ENCODE measurements at regions not wholly inside any gene's neighbourhood (a gene's known extent, or its start where the extent isn't known, plus 50 kb on each side); places are given as distances from the start of the nearest gene placed in this dataset.

DNA sequence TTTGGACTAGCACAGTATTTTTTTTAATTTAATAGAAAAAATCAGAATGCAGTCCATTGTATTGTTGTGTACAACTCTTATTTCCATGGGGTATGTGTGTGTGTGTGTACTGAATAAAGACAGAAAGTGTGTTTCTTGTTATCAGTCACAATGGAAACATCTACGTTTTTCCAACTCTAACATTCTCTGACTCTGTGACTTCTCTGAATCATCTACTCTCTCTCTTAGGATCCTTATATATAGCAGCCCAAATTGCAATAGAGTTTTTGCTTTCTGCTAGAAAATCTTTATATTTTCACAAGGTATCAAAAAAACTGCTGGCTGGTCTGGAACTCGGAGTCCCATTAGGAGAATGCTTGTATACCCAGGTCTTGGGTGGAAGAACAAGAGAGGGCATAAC lies 138.9 kb upstream of the ARID2 start:
- no peak for DNase-seq

DNA sequence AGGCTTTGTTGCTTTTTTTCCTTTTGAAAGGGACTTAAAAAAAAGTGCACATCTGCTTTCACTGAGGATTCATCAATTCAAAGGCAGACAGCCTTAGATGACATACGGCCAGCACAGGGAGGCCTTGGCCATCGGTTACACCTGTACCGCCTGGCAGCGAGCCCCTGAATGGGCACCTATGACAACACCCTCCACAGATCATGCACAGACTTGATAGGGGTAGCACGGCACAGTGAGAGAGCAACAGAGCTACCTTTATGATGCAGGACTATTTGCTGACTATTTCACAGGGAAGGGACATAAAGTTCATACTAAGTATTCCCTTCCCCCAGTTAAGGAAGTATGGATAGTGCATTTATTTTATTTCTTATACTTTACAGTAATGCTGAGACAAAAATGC lies 137.9 kb upstream of the ARID2 start:
- DNase-seq: no peak

DNA sequence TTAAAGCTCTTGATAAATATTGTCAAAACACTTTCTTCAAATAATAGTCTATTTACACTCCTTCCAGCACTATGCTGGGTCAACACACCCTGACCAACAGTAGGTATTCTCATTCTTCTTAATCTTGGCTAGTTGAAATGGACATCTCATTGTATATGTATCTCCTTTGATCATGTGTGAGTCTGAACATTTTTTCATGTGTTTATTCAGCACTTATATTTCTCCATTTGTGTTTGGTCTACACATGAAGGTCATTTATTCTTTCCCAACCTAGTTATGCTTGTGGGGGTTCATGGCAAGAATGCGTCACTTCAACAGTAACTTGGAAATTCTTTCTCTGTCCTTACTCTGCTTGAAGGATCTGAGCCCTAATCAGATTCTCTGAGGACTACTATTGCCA lies 133.1 kb upstream of the ARID2 start:
- no peak for DNase-seq

DNA sequence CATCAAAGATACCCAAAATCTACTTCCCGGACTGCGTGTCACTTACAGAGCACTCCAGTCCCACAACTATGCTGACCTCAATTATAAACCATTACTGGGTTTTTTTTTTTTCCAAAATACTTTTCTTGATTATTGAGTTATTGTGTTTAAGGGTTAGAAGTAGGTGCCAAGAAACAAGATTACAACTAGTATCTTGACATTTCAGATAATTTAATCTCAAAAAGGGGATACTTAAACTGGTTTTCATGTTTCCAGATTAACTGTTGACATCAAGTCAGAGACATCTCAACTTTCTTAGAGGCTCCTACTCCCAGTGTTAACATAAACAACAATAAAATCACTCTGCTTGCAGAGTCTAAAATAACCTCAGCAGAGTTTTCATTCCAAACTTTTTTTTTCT lies 131.2 kb upstream of the ARID2 start:
- DNase-seq: no peak

DNA sequence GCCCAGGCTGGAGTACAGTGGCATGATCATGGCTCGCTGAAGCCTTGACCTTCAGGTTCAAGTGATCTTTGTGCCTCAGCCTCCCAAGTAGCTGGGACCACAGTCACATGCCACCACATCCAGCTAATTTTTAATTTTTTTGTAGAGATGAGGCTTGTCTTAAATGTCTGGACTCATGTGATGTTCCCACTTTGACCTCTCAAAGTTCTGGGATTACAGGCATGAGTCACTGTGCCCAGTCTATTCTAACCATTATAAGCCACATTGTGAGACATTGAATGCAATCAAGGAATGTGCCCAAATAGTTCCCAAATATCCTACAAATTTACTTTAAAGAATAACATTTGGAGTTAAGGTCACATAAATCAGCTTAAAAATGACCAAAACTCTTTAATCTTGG lies 130.7 kb upstream of the ARID2 start:
- no peak for DNase-seq

DNA sequence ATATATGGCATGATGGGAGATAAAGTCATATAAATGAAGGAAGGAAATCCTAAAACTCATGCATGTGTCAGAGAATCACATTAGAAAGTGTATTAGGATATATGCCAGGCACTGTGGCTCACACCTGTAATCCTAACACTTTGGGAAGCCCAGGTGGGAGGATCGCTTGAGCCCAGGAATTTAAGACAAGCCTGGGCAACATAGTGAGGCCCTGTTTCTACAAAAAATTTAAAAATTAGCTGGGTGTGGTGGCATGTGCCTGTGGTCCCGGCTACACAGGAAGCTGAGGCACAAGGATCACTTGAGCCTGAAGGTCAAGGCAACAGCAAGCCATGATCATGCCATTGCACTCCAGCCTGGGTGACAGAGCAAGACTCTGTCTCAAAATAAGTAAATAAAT lies 130.3 kb upstream of the ARID2 start:
- no peak for DNase-seq

DNA sequence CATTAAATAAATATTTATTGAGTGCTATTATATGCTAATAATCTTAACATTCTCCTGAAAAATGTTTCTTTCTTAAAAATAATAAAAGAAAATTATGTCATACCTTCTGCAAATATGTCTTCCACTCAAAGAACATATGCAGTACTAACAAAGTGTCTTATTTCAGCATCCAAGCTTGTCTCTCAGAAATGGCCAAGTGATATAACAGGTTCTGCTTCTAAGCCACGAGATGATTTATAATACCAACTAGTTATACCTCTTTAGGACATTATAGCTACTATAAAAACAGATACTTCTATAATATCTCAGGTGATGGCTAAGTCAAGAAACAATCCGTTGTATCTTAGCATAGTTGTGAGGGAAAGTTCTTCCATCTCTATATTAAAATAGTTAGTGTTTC lies 128.1 kb upstream of the ARID2 start:
- DNase-seq: no peak

DNA sequence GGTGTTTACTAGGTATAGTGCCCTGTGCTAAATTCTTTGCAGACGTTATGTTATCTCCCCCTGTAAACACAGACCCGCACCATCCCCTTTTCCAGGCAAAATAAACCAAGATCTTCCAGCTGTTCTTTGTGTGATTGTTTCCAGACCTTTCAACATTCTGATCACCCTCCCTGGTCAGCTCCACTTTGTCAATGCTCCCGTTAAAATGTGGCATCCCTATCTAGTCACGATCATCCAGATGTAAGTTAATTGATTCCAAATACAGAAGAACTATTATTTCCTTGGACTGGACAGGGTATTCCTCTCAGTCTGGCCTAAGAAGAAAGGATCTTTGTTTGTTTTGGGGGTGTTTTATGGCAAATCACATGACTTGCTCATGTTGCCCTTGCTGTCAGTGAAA lies 127.6 kb upstream of the ARID2 start:
- DNase-seq: no peak

DNA sequence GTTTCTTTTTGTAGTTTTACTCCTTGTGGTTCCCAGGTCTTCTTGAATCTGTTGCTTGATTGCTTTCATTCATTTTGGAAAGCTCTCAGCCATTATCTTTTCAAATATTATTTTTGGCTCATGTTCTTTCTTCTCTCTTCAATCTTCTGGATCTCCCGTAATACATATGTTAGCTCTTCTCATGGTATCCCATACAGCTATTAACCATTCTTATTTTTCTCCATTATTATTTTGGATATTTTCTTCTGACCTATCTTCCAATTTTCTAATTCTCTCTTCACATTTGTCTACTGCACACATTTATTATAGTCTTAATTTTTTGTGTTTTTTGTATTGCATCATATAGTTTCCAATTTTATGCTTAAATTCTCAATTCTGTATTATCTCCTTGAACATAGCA lies 123.9 kb upstream of the ARID2 start:
- no peak for DNase-seq

DNA sequence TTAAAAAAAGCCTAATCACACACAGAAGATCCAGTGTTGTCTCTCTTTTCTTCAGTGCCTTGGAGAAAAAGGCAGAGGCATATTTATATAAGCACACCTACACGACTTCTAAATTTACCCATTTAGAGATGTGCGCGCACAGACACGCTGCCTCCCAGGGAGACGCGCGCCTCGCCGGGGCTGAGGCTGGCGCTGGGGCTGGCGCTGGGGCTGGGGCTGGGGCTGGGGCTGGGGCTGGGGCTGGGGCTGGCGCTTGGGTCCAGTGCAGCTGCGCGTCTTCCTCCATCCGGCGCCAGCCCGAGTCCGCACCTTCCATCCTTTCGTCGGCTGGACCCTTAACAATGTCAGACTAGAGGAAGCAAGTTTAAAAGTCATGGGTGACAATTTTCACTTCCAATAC lies 118.4 kb upstream of the ARID2 start:
- DNase-seq: no peak

DNA sequence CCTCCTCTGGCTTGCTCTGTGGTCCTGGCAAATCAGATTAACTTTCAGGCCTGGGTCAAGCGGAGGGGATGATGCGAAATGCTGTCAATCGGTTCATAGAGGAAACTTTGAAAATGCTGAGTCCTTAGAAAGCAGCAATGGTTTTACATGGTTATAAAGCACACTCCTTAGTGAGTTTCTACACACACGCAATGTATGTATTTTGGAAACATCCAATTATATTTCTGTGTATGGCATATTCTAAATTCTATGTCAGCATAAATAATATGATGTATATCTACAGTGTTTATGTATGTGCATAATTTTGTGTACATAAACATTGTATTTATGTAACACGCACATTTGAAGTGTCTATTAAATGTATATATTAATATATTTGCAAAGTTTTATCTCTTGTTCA lies 118.0 kb upstream of the ARID2 start:
- DNase-seq: no peak

DNA sequence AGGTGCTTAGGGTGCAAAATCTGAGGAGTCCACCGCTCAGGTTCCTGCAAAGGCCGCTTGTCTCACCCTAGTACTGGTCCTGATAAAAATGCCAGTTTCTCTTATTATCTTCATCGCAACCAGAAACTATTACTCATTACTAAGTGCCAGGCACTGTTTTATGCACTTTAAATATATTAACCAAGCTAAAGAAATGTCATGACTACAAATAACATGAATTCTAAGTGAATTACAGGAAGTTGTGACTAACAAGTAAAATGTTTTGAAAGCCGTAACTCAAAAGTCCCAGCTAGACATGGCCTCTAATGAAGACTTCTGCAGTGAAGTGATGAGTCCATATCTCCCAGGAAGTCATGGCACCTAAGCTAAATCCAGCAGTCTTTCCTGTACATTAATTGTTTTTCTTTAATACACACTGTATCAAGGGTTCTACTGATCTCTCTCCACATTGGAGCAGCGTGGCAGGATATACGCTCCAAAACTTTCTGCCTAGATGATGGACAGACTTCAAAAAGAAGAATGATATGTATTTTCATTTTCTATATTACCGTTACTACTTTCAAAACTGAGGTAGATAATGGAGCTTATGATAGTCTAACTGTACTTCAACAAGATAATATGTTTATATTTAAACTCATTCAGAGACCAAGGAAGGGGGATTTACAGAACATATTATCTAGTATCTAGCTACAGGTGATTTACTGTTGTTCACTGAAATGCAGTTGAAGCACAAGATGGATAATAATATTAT lies 117.3 kb upstream of the ARID2 start:
- no peak for DNase-seq

DNA sequence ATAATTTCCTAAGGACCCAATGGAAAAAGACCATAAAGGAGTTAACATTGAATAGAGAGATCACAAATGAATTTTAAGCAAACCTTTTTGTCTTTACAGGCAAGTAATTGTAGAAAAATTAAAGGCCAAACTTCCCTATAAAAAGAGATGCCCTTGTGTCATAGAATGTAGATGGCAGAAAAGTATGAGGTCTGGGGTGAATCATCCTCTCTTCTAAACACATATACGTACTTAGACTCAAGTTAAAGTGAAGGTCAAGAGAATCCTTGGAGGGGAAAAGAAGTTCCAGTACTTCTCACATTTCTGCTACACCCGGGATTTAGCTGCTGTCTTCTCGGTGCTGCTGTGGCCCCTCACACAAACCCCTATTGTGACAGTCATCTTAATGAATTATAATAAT lies 116.2 kb upstream of the ARID2 start:
- DNase-seq: no peak

DNA sequence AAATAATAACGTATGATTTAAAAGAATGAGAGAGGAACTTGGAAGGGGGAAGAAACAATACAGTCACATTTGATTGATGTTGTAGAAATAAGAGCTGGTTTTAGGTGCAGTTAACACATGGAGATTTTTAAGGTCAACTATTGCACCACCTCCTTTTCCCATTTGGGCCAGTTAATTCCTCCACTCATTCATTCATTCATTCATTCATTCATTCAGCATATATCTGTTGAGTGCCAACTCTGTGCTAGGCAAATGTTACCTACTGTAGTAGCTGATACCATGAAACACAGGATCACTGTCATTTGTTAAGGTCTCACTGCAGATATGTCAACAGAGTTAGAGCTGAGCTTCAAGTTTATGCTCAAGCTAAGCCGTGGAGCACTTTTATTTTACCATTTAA lies 115.7 kb upstream of the ARID2 start:
- no peak for DNase-seq

DNA sequence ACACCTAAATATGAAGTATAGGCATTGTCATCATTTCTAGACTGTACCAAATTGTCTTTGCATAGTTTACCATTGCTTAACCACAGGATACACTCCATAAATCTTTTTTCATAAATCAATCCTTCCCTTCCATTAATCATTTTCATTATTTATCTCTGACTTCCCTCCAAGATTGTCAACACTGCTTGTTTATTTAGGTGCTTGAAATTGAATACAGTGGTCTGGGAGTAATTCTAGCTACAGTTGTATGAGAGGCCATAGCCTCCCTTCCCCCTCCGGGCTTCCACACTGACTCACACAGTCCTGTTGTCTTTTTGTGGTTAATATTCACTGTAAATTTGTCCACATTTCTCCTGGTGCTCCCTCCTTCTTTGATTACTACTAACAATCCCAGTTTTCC lies 114.2 kb upstream of the ARID2 start:
- no peak for DNase-seq

DNA sequence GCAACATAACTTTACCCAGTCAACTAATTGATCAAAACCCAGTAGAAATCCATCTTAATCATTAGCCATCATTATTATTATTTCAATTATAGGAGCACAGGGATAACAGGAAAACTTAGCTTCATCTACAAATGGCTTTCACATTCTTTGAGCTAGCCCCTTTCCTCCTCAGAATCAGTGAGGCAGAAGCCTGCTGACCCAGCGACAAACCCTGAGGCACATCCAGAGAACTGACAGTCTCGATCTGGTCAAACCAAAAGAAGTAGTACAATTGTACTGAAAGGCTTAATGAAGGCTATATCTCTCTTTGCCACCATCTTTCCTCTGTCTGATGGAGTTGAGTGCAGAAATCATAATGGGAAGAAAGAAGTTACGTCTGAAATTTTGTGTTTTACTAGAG lies 109.8 kb upstream of the ARID2 start:
- no peak for DNase-seq

DNA sequence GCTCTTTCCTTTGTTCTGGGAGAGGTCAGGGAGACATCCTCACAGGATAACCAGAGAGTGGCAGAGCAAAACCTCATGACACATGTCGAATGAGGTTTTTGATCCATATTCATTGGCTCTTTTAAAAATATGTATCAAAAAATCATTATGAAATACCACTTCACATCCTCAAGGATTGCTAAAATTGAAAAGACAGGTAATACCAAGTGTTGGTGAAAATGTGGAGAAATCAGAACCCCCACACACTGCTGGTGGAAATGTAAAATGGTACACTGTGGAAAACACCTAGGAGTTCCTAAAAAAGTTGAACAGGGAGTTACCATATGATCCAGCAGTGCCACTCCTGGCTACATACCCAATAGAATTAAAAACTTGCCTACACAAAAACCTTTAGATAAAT lies 107.8 kb upstream of the ARID2 start:
- DNase-seq: no peak

DNA sequence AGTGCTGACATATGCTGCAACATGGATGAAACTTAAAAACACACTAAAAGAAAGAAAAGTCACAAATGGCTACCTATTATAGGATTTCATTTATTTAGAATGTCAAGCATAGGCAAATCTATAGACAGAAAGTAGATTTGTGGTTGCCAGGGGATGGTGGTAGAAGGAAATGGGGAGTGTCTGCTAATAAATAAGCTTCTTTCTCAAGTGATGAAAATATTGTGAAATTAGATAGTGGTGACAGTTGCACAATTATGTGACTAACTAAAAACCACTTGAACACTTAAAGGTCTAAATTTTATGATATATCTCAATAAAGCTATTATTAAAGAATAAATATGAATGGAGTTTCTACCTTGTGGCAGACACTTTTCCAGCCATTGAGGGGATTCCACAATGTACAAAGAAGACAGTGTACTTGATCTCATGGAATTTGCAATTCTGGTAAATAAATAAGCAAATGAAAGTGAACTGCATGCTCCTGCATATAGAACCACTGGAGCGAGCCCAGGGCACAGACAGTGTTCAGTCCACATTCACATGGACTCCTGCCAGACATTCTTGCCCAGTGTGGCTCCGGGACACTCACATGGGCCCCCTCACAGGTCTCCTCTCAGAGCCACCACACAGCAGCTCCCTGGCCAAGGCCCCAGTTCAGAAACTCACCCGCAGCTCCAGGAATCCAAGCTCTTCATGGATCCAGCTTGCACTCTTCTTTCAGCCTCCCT lies 107.1 kb upstream of the ARID2 start:
- DNase-seq: no peak

DNA sequence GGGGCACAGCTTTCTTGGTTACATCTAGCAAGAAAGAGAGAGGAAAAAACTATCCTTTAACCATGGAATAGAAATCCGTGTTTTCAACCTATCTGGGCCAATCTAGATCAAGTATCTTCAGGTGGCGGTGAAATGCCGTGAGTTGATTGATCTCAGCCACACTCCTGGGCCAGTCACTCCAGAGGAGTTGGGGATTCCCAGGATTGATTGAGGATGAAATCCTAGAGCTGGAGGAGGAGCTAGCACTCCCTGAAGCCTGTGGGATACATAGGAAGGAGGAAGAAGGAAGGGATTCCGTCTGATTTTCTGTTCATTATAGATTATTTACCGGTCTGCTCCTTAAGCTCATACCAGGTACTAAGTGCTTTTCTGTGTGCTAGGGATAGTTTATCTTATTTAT lies 106.3 kb upstream of the ARID2 start:
- DNase-seq: no peak

DNA sequence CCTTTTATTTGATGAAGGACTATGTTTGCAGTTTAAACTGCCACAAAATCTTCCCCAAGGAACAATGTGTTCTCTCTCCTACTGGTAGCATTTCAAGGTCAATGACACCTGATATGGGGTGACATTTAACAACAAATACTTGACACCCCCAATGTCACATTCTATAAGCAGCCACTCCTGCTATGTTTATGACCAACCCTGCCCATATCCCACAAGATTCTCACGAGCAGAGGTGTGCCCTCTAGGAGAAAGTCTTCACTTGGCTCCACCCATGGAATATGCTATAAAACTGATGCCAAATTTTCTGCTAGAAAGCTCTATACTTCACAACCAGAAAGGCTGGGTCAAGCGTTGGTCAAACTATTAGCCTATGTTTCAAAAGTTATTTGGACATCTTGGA lies 105.6 kb upstream of the ARID2 start:
- DNase-seq: no peak

DNA sequence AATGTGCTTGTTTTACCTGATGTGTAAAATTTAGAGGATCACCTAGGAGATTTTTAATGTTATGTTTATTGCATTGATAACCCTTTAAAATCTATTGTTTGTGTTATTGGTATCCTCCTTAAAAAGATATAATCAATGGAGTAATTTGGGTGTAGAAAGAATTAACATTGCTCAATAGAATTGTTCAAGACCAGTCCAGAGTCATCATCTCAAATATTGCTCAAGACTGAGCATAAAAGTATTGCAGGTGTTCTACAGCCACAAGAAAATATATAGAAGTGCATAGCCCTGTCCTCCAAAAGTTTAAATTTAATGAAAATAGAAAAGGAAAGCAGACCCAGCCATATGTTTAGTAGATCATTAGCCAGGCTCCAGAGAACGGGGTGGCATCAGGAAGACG lies 102.5 kb upstream of the ARID2 start:
- no peak for DNase-seq

DNA sequence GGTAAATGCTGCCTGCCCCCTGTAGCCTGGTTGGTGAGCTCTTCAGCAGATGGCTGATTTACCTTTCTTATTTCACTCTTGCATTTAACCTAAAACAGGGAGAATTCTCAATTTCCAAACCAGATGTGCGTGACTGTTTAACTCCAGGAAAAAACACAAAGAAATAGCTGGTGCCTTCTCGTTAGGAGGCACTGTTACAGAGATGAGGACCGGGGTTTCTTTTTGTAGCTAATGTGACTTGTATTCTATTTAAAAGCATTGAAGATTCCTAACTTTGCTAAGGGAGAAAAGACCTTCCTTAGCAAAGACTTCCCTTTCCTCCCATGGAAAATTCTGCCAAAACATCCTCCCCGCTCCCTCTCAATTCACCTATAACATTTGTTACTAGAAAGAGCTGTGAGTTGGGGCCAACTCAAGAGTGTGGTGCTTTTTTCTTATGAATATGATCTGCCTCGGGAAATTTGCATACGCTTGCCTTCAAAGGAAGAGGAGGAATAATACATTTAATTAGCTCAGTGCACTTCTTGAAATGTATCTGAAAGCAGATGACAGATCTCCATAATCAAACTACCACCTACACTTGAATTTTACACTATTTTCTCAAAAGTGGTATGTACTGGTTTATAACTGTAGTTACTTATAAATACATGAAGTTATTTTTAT lies 102.0 kb upstream of the ARID2 start:
- DNase-seq: no peak

DNA sequence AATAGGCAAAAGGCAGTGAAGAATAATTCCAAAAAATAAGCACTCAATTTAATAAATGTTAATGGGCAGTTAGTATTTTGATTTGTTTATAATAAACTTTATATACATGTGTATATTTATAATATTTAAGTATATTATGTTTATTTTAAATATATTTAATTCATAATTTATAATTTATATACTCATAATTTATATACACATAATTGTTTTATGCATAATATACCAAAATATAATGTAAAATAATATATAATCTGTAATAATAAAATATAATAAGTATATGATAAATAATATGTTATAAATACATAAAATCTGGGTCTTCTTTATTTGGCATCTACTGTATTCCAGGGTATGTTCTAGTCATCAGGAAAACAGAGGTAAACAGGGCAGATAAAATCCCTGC lies 100.2 kb upstream of the ARID2 start:
- no peak for DNase-seq

DNA sequence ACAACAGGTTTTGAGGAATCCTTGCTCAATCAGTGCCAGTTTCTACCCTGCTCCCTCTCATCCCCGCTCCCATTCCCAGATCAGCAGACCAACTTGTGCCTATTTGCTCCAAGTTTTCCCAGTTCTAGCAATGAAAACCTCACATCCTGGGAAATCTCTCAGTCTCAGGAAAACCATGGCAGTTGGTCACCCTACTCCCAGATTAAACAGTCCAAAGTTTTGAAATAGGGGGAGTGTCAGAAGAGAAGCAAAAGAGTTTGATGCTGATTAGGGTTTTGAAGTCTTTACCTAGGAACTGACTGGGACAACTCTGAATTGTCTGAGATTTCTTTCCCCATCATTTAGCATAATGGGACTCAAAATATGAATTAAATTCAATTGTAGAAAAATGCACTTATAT lies 95.8 kb upstream of the ARID2 start:
- no peak for DNase-seq

Data from activated effector memory CD4-positive, alpha-beta T cell treated with Interleukin-2 at 50 U/mL for 16 hours (primary cell).